HEK293 (cell line): ENCODE measurements at regions not wholly inside any gene's neighbourhood (a gene's known extent, or its start where the extent isn't known, plus 50 kb on each side); places are given as distances from the start of the nearest gene placed in this dataset.

Experiments
- ZBTB21 ChIP-seq: fragments of 450-650 bp; formaldehyde crosslinking; IDR thresholded peaks from 2 replicates; pipeline ENCODE4 v1.5.1; 2017; ENCODE audit warnings: missing biosample characterization, missing genetic modification characterization
- ZNF157 ChIP-seq: fragments of 450-650 bp; formaldehyde crosslinking; IDR thresholded peaks from 2 replicates; pipeline ENCODE4 v1.5.1; 2016; ENCODE audit warnings: missing biosample characterization, missing genetic modification characterization
- ZNF292 ChIP-seq: fragments of 450-650 bp; formaldehyde crosslinking; IDR thresholded peaks from 2 replicates; pipeline ENCODE4 v1.5.1; 2016; ENCODE audit warnings: low read depth, missing biosample characterization, missing genetic modification characterization, borderline replicate concordance
- ZNF394 ChIP-seq: fragments of 450-650 bp; formaldehyde crosslinking; IDR thresholded peaks from 2 replicates; pipeline ENCODE4 v1.5.1; 2016; ENCODE audit warnings: missing biosample characterization, missing genetic modification characterization, mild to moderate bottlenecking, moderate library complexity, borderline replicate concordance
- ZNF530 ChIP-seq: fragments of 450-650 bp; formaldehyde crosslinking; IDR thresholded peaks from 2 replicates; pipeline ENCODE4 v1.5.1; 2016; ENCODE audit warnings: low read depth, missing biosample characterization, missing genetic modification characterization
- ZNF561 ChIP-seq: fragments of 450-650 bp; IDR thresholded peaks from 2 replicates; pipeline ENCODE4 v1.5.1; 2018; ENCODE audit warnings: missing biosample characterization, missing genetic modification characterization, borderline replicate concordance
- ZNF768 ChIP-seq: fragments of 450-650 bp; formaldehyde crosslinking; IDR thresholded peaks from 2 replicates; pipeline ENCODE4 v1.5.1; 2018; ENCODE audit warnings: missing biosample characterization, mild to moderate bottlenecking, missing genetic modification characterization
- ZSCAN16 ChIP-seq: fragments of 450-650 bp; formaldehyde crosslinking; IDR thresholded peaks from 2 replicates; pipeline ENCODE4 v1.5.1; 2016; ENCODE audit warnings: missing biosample characterization, missing genetic modification characterization
- TF ChIP-seq, protein P1 (sequence below): fragments of 450-650 bp; formaldehyde crosslinking; IDR thresholded peaks from 2 replicates; pipeline ENCODE4 v1.5.1; 2016; ENCODE audit warnings: missing biosample characterization, missing genetic modification characterization
- TF ChIP-seq, protein P2 (sequence below): fragments of 450-650 bp; formaldehyde crosslinking; IDR thresholded peaks from 2 replicates; pipeline ENCODE4 v1.5.1; 2016; ENCODE audit warnings: missing biosample characterization, missing genetic modification characterization

- TF ChIP-seq ZNF157 (tag by site-specific recombination) (no peak), ZBTB21 (tag by site-specific recombination) (no peak), ZSCAN16 (no peak), ZNF561 (no peak), ZNF530 (no peak), ZNF394 (tag by site-specific recombination) (no peak), ZNF768 (tag by site-specific recombination) (no peak), ZNF292 (tag by site-specific recombination) (no peak)
- TF ChIP-seq, protein P1, sequence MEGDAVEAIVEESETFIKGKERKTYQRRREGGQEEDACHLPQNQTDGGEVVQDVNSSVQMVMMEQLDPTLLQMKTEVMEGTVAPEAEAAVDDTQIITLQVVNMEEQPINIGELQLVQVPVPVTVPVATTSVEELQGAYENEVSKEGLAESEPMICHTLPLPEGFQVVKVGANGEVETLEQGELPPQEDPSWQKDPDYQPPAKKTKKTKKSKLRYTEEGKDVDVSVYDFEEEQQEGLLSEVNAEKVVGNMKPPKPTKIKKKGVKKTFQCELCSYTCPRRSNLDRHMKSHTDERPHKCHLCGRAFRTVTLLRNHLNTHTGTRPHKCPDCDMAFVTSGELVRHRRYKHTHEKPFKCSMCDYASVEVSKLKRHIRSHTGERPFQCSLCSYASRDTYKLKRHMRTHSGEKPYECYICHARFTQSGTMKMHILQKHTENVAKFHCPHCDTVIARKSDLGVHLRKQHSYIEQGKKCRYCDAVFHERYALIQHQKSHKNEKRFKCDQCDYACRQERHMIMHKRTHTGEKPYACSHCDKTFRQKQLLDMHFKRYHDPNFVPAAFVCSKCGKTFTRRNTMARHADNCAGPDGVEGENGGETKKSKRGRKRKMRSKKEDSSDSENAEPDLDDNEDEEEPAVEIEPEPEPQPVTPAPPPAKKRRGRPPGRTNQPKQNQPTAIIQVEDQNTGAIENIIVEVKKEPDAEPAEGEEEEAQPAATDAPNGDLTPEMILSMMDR (tag by site-specific recombination), result no peak
- TF ChIP-seq, protein P2, sequence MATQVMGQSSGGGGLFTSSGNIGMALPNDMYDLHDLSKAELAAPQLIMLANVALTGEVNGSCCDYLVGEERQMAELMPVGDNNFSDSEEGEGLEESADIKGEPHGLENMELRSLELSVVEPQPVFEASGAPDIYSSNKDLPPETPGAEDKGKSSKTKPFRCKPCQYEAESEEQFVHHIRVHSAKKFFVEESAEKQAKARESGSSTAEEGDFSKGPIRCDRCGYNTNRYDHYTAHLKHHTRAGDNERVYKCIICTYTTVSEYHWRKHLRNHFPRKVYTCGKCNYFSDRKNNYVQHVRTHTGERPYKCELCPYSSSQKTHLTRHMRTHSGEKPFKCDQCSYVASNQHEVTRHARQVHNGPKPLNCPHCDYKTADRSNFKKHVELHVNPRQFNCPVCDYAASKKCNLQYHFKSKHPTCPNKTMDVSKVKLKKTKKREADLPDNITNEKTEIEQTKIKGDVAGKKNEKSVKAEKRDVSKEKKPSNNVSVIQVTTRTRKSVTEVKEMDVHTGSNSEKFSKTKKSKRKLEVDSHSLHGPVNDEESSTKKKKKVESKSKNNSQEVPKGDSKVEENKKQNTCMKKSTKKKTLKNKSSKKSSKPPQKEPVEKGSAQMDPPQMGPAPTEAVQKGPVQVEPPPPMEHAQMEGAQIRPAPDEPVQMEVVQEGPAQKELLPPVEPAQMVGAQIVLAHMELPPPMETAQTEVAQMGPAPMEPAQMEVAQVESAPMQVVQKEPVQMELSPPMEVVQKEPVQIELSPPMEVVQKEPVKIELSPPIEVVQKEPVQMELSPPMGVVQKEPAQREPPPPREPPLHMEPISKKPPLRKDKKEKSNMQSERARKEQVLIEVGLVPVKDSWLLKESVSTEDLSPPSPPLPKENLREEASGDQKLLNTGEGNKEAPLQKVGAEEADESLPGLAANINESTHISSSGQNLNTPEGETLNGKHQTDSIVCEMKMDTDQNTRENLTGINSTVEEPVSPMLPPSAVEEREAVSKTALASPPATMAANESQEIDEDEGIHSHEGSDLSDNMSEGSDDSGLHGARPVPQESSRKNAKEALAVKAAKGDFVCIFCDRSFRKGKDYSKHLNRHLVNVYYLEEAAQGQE (tag by site-specific recombination), result no peak
These were observed 481.1 kb downstream of the CCER1 start for GRCh38 chr12:90473831-90474230.
